Spleen (tissue), 11 donors: ENCODE measurements at regions not wholly inside any gene's neighbourhood (a gene's known extent, or its start where the extent isn't known, plus 50 kb on each side); places are given as distances from the start of the nearest gene placed in this dataset.

Source experiments
- DNase-seq: peaks from one replicate; pipeline ENCODE4 v3.0.0-alpha.2; 2020
- H3K27ac ChIP-seq, 8 donors: fragments of 200-600 bp; sonication (generic) in 7 of 8; 1 replicate in 4 of 8; 2 replicates in 4 of 8; pipeline versions ENCODE4 v1.5.0 to v1.8.0; 2016 to 2021; ENCODE audit warnings: inconsistent platforms in 4 of 8, mild to moderate bottlenecking in 4 of 8, moderate library complexity in 1 of 8
- H3K27me3 ChIP-seq, 7 donors: fragments of 200-600 bp; sonication (generic) in 6 of 7; replicated peaks in 1 of 7; 1 replicate in 4 of 7; 2 replicates in 3 of 7; pipeline versions ENCODE4 v1.5.0 to v1.8.0; 2016 to 2021; ENCODE audit warnings: inconsistent platforms in 3 of 7, mild to moderate bottlenecking in 1 of 7
- H3K36me3 ChIP-seq, 6 donors: fragments of 200-600 bp; sonication (generic) in 5 of 6; 1 replicate in 4 of 6; 2 replicates in 2 of 6; pipeline versions ENCODE4 v1.5.0 to v1.8.0; 2016 to 2021; ENCODE audit warnings: inconsistent platforms in 2 of 6
- H3K4me1 ChIP-seq, 6 donors: fragments of 200-600 bp; sonication (generic) in 5 of 6; 1 replicate in 3 of 6; 2 replicates in 3 of 6; pipeline versions ENCODE4 v1.5.0 to v1.8.0; 2016 to 2021; ENCODE audit warnings: inconsistent platforms in 3 of 6
- H3K4me3 ChIP-seq, 8 donors: fragments of 200-600 bp; sonication (generic) in 7 of 8; 1 replicate in 4 of 8; 2 replicates in 4 of 8; pipeline versions ENCODE4 v1.5.0 to v1.8.0; 2016 to 2021; ENCODE audit warnings: inconsistent platforms in 4 of 8, mild to moderate bottlenecking in 4 of 8, moderate library complexity in 2 of 8
- H3K9me3 ChIP-seq, 8 donors: fragments of 200-600 bp; sonication (generic) in 7 of 8; 1 replicate in 4 of 8; 2 replicates in 4 of 8; pipeline versions ENCODE4 v1.5.0 to v1.8.0; 2016 to 2021; ENCODE audit warnings: inconsistent platforms in 4 of 8
- CTCF ChIP-seq, 11 experiments: fragments of 200-600 bp in 7 of 11; fragments of 450-650 bp in 4 of 11; sonication (generic) in 4 of 11; IDR thresholded peaks in 8 of 11; conservative IDR thresholded peaks in 3 of 11; 1 replicate in 7 of 11; 2 replicates in 4 of 11; pipeline versions ENCODE4 v1.4.0 to v1.8.0; 2016 to 2021; ENCODE audit warnings: antibody characterized with exemption in 11 of 11, inconsistent platforms in 4 of 11, mild to moderate bottlenecking in 1 of 11
- POLR2A ChIP-seq, 3 donors: fragments of 450-650 bp; IDR thresholded peaks; one replicate each; pipeline ENCODE4 v1.5.1; 2017; ENCODE audit warnings: antibody characterized with exemption in 3 of 3, mild to moderate bottlenecking in 1 of 3
- POLR2AphosphoS5 ChIP-seq, 3 donors: sonication (generic); formaldehyde crosslinking; IDR thresholded peaks; one replicate each; pipeline ENCODE4 v1.5.1; 2017; ENCODE audit warnings: antibody characterized with exemption in 3 of 3
- WGBS, 5 donors: extraction: QIAGEN DNeasy Blood & Tissue Kit in 3 of 5; methylation state at CpG; one replicate each; pipeline versions ENCODE4 v1.1.5 to v1.1.7; 2013 to 2018; 5-methylcytosine and 5-hydroxymethylcytosine counted together
- intact Hi-C: fragments of 100-400 bp; cut with DNase I; formaldehyde crosslinking; loops from one replicate; pipeline ENCODE4 v1.15.0; 2023; ENCODE audit warnings: low total_unique reads
- donor health status: healthy with polysubstance abuse.
- donor health status: DM: no; HTN: no; CAD: no; lungs with moderate emphysema.
- donor health status: DM: no; HTN: no; CAD: no.
- donor health status: Bipolar disorder and iron deficiency.
- donor health status: healthy.
- donor health status: DM: no; HTN: no; CAD: no.
- donor health status: DM: yes; HTN: yes; CAD: no.

- Histone ChIP-seq H3K4me3 (no peak overlapping the region), H3K4me1 (no peaks in the 10 kb centered on the region), H3K9me3 (peaks cover 0 to 25% (median 14%) of the 10 kb centered on the region in 8 donors), H3K27ac (no peak overlapping the region), H3K27me3 (no peaks in the 10 kb centered on the region), H3K36me3 (no peaks in the 10 kb centered on the region)
- intact Hi-C loops, result no loop called here
- WGBS, 5 donors, result 38 to 70% (median 56%) methylated on average over 2 of the region's 2 CpGs
- DNase-seq, result no peak
- TF ChIP-seq CTCF (IDR thresholded peaks at IDR 0.05 in 8 of 11, conservative IDR thresholded peaks at IDR 0.05 in 3 of 11) (no peak), POLR2AphosphoS5 (IDR thresholded peaks at IDR 0.05) (peak in 1 of 3 donors; percentile 29), POLR2A (IDR thresholded peaks at IDR 0.05) (no peak)
Observed at GRCh38 chr10:85060944-85061343, 732.6 kb downstream of the CCSER2 start.

- WGBS, 5 donors, result 58 to 77% (median 67%) methylated on average over 2 of the region's 2 CpGs
- H3K4me3 ChIP-seq, result no peak overlapping the region
- H3K27me3 ChIP-seq, result no peaks in the 10 kb centered on the region
- TF ChIP-seq POLR2A (IDR thresholded peaks at IDR 0.05) (no peak), POLR2AphosphoS5 (IDR thresholded peaks at IDR 0.05) (no peak), CTCF (IDR thresholded peaks at IDR 0.05 in 8 of 11, conservative IDR thresholded peaks at IDR 0.05 in 3 of 11) (no peak)
- H3K9me3 ChIP-seq, result peaks cover 0 to 20% (median 9%) of the 10 kb centered on the region in 8 donors
- H3K27ac ChIP-seq, result no peak overlapping the region
- DNase-seq, result no peak
- H3K36me3 ChIP-seq, result no peaks in the 10 kb centered on the region
- no peaks in the 10 kb centered on the region for H3K4me1 ChIP-seq
- intact Hi-C loops, result no loop called here
Observed at GRCh38 chr10:85061401-85061800, 733.0 kb downstream of the CCSER2 start.

GRCh38 chr10:85067955-85068354, 739.6 kb downstream of the CCSER2 start:
- TF ChIP-seq CTCF (IDR thresholded peaks at IDR 0.05 in 8 of 11, conservative IDR thresholded peaks at IDR 0.05 in 3 of 11), result no peak
- TF ChIP-seq POLR2A (IDR thresholded peaks at IDR 0.05), result no peak
- no peak for TF ChIP-seq POLR2AphosphoS5 (IDR thresholded peaks at IDR 0.05)
- H3K9me3 ChIP-seq, result peaks cover 0 to 15% (median 4%) of the 10 kb centered on the region in 8 donors
- no peaks in the 10 kb centered on the region for H3K27me3 ChIP-seq
- H3K4me1 ChIP-seq, result no peaks in the 10 kb centered on the region
- no peak overlapping the region for H3K27ac ChIP-seq
- DNase-seq, result no peak
- H3K36me3 ChIP-seq, result no peaks in the 10 kb centered on the region
- no peak overlapping the region for H3K4me3 ChIP-seq
- WGBS, 5 donors, result 65 to 89% (median 72%) methylated on average over 1 of the region's 1 CpG
- intact Hi-C loops, result no loop called here

- no peak for TF ChIP-seq CTCF (IDR thresholded peaks at IDR 0.05 in 8 of 11, conservative IDR thresholded peaks at IDR 0.05 in 3 of 11)
- WGBS, 5 donors, result 65 to 86% (median 81%) methylated on average over 2 of the region's 2 CpGs
Observed at GRCh38 chr10:85080934-85081333, 752.5 kb downstream of the CCSER2 start.

More at GRCh38 chr10:85080934-85081333, 752.5 kb downstream of the CCSER2 start:
- Histone ChIP-seq H3K27me3 (no peaks in the 10 kb centered on the region), H3K9me3 (peaks cover 0 to 2% (median 0%) of the 10 kb centered on the region in 8 donors), H3K4me3 (no peak overlapping the region), H3K4me1 (no peaks in the 10 kb centered on the region), H3K27ac (no peak overlapping the region), H3K36me3 (no peaks in the 10 kb centered on the region)
- no peak for DNase-seq
- intact Hi-C loops, result no loop called here
